AG09309 (cell line): ENCODE measurements at regions not wholly inside any gene's neighbourhood (a gene's known extent, or its start where the extent isn't known, plus 50 kb on each side); places are given as distances from the start of the nearest gene placed in this dataset.

Experiments used
- DNase-seq: peaks from one replicate; pipeline ENCODE4 v3.0.0-alpha.2; 2010; ENCODE audit warnings: low read depth
- H3K4me3 ChIP-seq: 2 replicates; pipeline ENCODE4 v1.5.1; 2011; ENCODE audit warnings: mild to moderate bottlenecking, low read depth, low read length, moderate library complexity; ENCODE audit not compliant: control insufficient read depth
- TF ChIP-seq, protein P1 (sequence below): IDR thresholded peaks from 2 replicates; pipeline ENCODE4 v1.5.1; 2011; ENCODE audit warnings: mild to moderate bottlenecking, low read depth, low read length, inconsistent platforms; ENCODE audit not compliant: insufficient read depth, control insufficient read depth; ENCODE audit errors: missing control alignments

GRCh38 chr1:59243550-59243949 lies 53.3 kb upstream of the FGGY start:
- DNase-seq: no peak

GRCh38 chr1:59243978-59244377 lies 52.9 kb upstream of the FGGY start:
- TF ChIP-seq, protein P1, sequence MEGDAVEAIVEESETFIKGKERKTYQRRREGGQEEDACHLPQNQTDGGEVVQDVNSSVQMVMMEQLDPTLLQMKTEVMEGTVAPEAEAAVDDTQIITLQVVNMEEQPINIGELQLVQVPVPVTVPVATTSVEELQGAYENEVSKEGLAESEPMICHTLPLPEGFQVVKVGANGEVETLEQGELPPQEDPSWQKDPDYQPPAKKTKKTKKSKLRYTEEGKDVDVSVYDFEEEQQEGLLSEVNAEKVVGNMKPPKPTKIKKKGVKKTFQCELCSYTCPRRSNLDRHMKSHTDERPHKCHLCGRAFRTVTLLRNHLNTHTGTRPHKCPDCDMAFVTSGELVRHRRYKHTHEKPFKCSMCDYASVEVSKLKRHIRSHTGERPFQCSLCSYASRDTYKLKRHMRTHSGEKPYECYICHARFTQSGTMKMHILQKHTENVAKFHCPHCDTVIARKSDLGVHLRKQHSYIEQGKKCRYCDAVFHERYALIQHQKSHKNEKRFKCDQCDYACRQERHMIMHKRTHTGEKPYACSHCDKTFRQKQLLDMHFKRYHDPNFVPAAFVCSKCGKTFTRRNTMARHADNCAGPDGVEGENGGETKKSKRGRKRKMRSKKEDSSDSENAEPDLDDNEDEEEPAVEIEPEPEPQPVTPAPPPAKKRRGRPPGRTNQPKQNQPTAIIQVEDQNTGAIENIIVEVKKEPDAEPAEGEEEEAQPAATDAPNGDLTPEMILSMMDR: no peak
- H3K4me3 ChIP-seq: no peak overlapping the region
- no peak for DNase-seq

More at GRCh38 chr1:59243550-59243949, 53.3 kb upstream of the FGGY start:
- H3K4me3 ChIP-seq: no peak overlapping the region
- TF ChIP-seq, protein P1: no peak

GRCh38 chr1:59244891-59245290 lies 52.0 kb upstream of the FGGY start:
- TF ChIP-seq, protein P1: no peak
- no peak for DNase-seq
- H3K4me3 ChIP-seq: no peak overlapping the region
